GM12891 (cell line): ENCODE measurements at regions not wholly inside any gene's neighbourhood (a gene's known extent, or its start where the extent isn't known, plus 50 kb on each side); places are given as distances from the start of the nearest gene placed in this dataset.

ENCODE experiments used
- PAX5 ChIP-seq: IDR thresholded peaks from 2 replicates; pipeline ENCODE4 v1.6.1; 2011; ENCODE audit warnings: low read length, moderate library complexity, mild to moderate bottlenecking; ENCODE audit not compliant: insufficient read depth, severe bottlenecking
- POLR2A ChIP-seq: IDR thresholded peaks from 2 replicates; pipeline ENCODE4 v1.6.1; 2011; ENCODE audit warnings: low read depth, low read length, control low read depth
- POLR2AphosphoS5 ChIP-seq: IDR thresholded peaks from 2 replicates; pipeline ENCODE4 v1.6.1; 2011; ENCODE audit warnings: low read depth, low read length, control low read depth
- TAF1 ChIP-seq: IDR thresholded peaks from 2 replicates; pipeline ENCODE4 v1.6.1; 2011; ENCODE audit warnings: low read depth, low read length, control low read depth

DNA sequence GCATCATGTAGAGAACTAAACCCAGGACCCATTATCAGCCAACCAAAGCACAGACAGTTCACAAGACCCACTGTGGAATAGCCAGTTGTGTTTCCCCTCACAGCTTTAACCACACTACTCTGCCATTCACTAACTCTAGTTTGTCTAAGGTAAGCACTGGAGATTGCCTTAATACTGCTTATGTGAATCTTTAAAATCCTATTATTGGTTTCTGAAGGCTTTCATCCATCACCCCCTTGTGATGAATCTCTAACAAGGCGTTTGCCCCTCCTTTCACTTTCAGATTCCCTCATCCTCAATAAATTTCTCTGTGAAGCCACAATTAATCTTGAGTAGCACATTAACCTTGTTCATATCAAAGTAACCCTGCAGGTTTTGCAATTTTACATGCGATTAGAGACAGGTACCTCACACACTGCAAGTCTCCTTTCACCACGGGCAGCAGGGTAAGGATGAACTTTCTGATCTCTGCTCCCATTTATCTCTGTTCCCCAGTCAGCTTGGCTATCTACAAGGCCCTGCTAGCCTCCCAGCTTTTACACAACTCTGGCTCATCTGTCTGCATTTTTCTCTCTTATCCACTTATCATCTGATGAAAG, 785.6 kb downstream of the REEP3 start:
- no peak for TF ChIP-seq POLR2A
- no peak for TF ChIP-seq TAF1
- TF ChIP-seq PAX5, result no peak
- no peak for TF ChIP-seq POLR2AphosphoS5
